ENCODE measurements at regions not wholly inside any gene's neighbourhood (a gene's known extent, or its start where the extent isn't known, plus 50 kb on each side); places are given as distances from the start of the nearest gene placed in this dataset.
"Not testable (repeated sequence)": the region's sequence is repeated elsewhere in the genome, so short reads cannot be mapped to it uniquely, and the experiment has no call there.

- DNase-seq, result no peak
Measured at GRCh38 chr1:30450818-30451233, 272.6 kb downstream of the MATN1 start.

DNA sequence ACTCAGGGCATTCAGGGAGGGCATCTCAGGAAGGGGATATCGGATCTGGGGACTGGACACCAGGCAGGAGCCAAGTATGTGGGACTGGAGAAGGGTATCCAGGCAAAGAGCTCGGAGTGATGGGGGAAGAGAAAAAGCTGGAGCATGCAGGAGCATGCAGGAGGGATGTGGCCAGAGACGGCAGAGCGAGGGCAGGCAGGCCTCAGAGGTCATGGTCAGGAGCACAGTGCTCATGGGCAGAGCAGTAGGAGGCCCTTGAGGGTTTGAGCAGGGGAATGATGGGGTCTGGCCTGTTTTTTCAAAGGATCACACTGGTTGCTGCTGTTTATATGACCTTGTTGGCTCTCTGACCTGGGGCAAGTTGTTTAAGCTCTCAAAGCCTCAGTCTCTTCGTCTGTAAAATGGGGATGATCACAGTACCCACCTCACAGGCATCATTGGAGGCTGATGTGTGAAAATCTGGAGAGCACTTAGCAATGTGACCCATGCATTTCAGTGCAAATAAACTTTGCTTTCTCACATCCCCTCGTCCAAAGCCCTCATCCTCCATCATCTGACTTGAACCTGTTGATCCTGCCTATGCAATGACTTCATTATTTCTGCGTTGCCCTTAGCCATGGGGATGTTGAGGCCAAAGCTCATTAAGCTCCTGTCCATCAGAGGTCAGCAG, 273.1 kb downstream of the MATN1 start:
- DNase-seq, result no peak

GRCh38 chr1:30449428-30450147, 273.8 kb downstream of the MATN1 start:
- no peak for DNase-seq

- DNase-seq, result no peak
Measured at GRCh38 chr1:30449003-30449402, 274.4 kb downstream of the MATN1 start.

- no peak for DNase-seq
Measured at GRCh38 chr1:30447701-30448100, 275.7 kb downstream of the MATN1 start.

DNA sequence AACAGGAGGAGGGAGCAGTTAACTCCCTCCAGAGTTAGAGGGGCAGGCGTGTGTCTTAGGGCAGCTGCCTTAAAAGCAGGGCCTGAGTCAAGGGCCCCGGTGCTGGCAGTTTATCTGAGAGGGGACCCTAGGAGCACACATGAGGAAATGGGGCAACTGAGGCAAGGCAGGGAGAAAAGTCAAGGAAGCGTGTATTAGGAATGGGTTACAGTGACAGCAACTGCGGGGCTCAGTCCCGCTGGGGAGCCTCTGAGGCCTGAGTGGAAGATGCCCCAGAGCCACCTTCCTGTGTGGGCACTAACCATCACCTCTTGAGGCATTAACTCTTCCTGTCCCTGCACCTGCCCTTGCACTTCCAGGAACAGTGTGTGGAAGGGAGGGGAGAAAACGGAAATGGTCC, 276.3 kb downstream of the MATN1 start:
- DNase-seq, result no peak

DNA sequence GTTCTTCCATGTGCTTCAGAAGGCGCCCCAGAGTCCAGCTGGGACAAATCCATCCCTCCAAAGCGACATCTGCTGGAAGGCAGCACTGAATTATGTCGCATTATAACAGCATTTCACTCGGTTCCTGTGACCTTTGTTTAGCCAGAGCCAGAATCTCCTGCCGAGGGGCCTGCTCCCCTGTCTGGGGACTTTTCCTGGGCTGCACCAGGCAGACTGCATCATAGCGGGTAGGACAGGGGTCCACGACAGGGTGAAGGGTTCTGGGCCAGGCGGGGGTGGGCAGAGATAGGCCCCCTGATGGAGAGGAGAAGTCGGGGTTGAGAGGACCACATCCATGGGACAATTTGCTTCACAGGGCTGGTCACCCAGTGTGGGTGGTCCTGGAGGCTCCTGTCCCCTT, 276.9 kb downstream of the MATN1 start:
- DNase-seq, result no peak

DNA sequence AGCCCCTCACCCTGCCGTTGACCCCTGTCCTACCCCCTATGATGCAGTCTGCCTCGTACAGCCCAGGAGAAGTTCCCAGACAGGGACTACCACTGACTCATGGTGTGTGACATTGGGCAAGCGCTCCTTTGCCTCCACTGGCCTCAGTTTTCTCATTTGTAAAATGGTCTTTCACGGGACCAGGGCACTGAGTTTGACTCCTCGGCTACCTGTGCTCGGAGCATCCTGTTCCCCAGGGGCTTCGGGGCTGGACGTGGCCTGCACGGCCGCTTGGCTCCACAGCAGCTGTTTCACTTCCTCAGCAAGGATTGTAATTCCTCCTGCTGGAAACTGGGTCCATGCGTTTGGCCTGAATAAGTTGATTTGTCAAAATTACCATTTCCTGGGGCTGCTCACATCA, 277.3 kb downstream of the MATN1 start:
- no peak for DNase-seq

DNA sequence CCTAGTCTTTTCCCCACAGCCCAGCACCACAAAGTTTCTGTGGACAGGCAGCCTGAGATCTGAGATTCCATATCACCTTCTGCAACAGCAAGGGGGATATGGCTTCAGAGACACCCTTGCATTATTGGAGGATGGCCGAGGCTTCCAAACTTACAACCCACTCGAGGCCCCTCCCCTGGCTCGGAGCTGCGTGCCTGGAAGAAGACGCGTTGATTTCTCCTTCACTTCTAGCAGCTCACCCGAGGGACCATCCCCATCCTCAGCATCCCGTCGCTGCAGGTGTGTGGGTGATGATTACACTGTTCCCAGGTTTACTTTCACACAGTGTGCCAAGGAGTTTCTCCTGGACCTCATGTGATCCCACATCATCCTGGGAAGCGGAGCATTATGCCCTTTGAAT, 277.9 kb downstream of the MATN1 start:
- DNase-seq, result no peak

DNA sequence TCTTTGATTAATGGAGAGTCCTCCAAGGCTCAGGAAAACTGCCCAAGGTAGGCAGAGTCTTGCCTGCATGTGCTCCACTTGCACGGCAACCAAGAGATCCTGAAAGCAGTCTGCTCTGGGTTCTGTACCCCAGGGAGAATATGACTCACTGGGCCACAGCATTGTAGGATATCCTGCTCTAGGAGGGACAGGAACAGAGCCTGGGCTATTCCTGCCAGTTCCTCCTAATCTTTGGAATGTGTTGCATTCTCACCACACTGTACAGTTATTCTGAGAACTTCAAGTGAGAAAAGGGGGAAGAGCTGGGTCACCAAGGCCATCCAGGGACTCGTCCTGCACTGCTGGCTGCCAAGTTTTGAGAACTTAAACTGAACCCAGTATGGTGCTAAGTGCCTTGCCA, 278.5 kb downstream of the MATN1 start:
- no peak for DNase-seq

- no peak for DNase-seq
Measured at GRCh38 chr1:30444401-30444800, 279.0 kb downstream of the MATN1 start.

DNA sequence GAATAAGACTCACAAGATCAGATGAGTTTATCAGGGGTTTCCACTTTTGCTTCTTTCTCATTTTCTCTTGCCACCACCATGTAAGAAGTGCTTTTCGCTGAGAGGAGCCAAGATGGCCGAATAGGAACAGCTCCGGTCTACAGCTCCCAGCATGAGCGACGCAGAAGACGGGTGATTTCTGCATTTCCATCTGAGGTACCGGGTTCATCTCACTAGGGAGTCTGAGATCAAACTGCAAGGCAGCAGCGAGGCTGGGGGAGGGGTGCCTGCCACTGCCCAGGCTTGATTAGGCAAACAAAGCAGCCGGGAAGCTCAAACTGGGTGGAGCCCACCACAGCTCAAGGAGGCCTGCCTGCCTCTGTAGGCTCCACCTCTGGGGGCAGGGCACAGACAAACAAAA, 285.1 kb downstream of the MATN1 start:
- DNase-seq, result not testable (repeated sequence)

- no peak for DNase-seq
Measured at GRCh38 chr1:30437059-30437576, 286.3 kb downstream of the MATN1 start.

DNA sequence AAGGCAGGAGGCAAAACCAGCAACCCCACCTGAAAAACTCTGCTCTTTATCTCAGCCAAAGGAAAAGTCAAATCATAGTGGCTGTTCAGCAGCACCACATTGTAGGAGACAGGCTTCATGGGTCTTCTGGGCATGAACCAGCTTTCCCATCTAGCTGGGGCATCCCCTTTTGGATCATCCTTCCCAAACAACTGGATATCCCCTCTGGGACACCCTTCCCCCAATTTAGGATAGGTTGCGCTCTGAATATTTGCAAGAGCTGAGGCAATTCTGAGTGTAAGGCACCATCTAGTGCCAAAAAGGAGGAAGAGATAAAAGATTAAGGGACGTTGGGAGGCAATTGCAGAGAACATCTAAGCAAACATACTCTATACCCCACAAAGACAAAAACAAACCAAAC, 295.8 kb downstream of the MATN1 start:
- no peak for DNase-seq

GRCh38 chr1:30425046-30425445, 298.3 kb downstream of the MATN1 start:
- DNase-seq, result no peak

DNA sequence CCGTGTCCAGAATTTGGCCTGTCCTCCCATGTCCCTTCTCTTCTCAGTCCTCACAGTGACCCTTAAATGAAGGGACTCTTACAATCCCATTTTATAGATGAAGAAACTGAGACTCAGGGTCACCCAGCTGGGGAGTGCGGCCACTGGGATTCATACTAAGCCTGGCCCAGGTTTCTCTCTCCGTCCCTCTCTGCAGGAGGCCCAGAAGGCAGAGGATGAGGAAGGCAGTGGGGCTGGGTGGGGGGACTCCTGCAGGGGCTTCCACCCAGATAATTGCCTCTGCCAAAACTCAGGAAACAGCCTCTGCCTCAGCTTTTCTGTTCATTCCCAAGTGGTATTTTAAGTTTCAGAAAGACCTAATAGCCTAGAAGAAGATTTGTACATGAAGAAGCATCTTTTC, 299.8 kb downstream of the MATN1 start:
- DNase-seq, result no peak

- DNase-seq, result no peak
Measured at GRCh38 chr1:30422251-30422650, 301.1 kb downstream of the MATN1 start.

DNA sequence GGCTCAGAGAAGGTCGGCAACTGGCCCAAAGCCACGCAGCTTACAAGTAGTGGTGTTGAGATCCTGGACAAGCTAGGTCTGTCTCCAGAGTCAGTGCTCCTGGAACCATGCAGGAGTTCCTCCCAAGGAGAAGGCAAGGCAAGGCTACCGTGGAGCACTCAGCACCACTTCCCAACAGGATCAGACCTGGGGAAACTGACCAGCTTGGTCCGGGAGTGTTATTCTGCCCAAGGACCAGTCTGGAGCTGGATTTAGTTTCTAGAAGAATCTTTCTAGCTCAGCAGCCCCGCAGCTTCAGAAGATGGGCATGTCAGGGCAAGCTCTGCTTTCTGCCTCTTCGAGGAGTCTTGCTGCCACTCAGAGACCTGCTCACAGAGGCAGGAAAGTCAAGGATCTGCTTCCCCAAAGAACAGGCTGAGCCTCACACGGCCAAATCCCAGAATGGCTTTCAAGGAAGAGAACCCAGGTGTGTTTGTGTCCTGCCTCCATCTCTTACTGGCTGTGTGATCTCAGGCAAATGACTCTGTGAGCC, 302.8 kb downstream of the MATN1 start:
- DNase-seq, result no peak

- DNase-seq, result no peak
Measured at GRCh38 chr1:30419831-30420230, 303.6 kb downstream of the MATN1 start.

DNA sequence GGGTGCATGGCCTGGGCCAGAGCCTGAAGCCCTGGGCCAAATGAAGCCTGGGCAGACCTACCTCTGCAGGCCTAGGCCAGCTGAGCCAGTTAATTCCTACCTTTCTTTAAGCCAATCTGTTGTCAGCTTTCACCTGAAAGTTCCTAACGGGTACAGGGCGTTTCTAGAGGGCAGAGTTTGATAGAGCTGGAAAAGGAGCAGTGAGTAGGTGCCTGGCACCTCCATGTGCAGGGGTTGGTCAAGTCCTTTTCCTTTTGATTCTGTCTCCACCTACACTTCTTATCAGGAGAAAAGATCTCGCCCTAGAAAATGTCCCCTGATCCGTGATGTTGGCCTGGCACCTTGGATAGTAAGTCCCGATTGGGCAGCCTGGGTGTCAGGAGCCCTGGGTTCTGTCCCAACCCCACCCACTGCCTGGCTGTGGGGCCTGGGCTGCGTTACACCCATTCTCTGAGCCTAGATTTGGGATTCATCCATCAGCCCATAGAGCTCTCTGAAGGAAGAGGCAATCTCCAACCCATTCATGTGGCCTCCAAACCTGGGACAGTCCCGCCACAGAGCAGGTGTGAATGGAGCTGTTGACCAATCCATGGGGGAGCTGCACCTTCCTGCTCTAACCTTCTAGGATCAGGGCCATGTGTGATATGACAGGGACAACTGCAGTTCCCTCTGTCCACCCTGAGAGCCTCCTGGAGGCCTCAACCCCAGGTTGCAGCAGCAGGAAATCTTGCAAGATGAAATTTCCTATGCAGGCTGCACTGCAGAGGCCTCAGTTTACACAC, 304.3 kb downstream of the MATN1 start:
- no peak for DNase-seq

GRCh38 chr1:30418061-30418938, 305.1 kb downstream of the MATN1 start:
- DNase-seq, result no peak

DNA sequence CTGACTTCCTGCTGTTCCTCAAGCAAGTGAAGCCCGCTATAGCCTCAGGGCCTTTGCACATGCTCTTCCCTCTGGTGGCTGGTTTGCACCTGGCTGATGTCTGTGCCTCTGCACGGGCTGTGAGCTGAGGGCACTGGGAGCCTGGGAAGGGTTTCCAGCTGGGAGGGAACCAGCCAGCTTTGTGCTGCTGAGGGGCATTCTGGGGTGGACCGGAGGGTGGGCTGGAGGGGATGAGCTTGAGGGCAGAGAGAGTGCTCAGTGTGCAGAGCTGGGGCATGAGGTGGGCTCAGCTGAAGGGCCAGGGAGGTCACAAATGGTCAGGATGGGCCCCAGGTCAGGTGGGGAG, 305.7 kb downstream of the MATN1 start:
- DNase-seq, result no peak
